Nephron (organoid): ENCODE measurements at regions not wholly inside any gene's neighbourhood (a gene's known extent, or its start where the extent isn't known, plus 50 kb on each side); places are given as distances from the start of the nearest gene placed in this dataset.

Experiments used
- H3K27ac Mint-ChIP-seq, 3 experiments: 2 replicates each; pipeline ENCODE4 v1.8.0; 2020; ENCODE audit warnings: mixed read lengths in 3 of 3, mild to moderate bottlenecking in 2 of 3, moderate library complexity in 1 of 3
- H3K27me3 Mint-ChIP-seq: 2 replicates; pipeline ENCODE4 v1.8.0; 2021; ENCODE audit warnings: low read depth, mild to moderate bottlenecking, moderate library complexity, mixed read lengths
- H3K36me3 Mint-ChIP-seq: 2 replicates; pipeline ENCODE4 v1.8.0; 2020; ENCODE audit warnings: low read depth, mixed read lengths
- H3K4me1 Mint-ChIP-seq: 2 replicates; pipeline ENCODE4 v1.8.0; 2020; ENCODE audit warnings: mixed read lengths
- H3K4me3 Mint-ChIP-seq, 3 experiments: 2 replicates each; pipeline ENCODE4 v1.8.0; 2020; ENCODE audit warnings: mild to moderate bottlenecking in 3 of 3, mixed read lengths in 3 of 3, moderate library complexity in 2 of 3
- H3K9me3 Mint-ChIP-seq: 2 replicates; pipeline ENCODE4 v1.8.0; 2020; ENCODE audit warnings: mixed read lengths
- CTCF ChIP-seq, 3 experiments: fragments of 200-600 bp; sonication (generic); IDR thresholded peaks; one replicate each; pipeline ENCODE4 v1.5.0; 2021; ENCODE audit warnings: antibody characterized with exemption in 3 of 3; ENCODE audit not compliant: unreplicated experiment in 3 of 3

- H3K9me3 Mint-ChIP-seq, result no peaks in the 10 kb centered on the region
- H3K4me3 Mint-ChIP-seq, result no peak overlapping the region
- H3K27me3 Mint-ChIP-seq, result no peaks in the 10 kb centered on the region
- no peaks in the 10 kb centered on the region for H3K36me3 Mint-ChIP-seq
- no peaks in the 10 kb centered on the region for H3K4me1 Mint-ChIP-seq
- H3K27ac Mint-ChIP-seq, result no peak overlapping the region
- TF ChIP-seq CTCF (IDR thresholded peaks at IDR 0.05; ENCODE audit: unreplicated experiment in 3 of 3), result no peak
These were observed 93.6 kb downstream of the HSPH1 start for GRCh38 chr13:31068119-31068423.

DNA sequence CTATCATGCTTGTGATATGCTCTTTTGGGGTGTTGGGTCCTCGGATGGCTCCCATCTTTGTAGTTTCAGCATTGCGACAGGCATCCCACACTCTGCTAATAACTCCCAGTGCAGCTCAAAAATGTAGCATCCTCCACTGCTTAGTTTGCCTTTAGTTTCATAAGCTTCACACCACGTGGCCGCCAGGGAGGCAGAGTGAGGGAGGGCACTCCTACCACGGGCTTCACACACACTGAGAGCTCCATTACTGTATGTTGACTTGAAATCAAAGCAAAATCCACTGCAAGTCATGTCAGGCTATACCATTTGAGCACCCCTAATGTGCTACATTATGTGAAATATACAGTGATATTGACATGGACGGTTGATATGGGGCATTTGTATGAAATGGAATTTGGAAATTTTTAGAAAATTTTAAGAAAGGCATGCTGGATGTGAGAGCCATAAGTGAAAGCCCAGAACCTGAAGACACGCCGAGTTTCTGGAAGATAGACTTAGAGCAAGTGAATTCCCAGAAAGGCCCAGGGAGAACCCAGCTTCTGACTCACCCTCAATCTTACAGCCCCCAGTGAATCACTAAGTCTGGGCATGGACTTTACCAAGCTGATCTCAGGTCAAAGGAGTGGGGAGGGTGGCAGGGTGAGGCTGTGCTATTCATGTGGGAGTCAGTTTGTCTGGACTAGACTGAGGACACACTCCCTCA is 94.1 kb downstream of the HSPH1 start:
- Mint-ChIP-seq H3K4me3 (no peak overlapping the region), H3K27me3 (no peaks in the 10 kb centered on the region)
- no peak for TF ChIP-seq CTCF (IDR thresholded peaks at IDR 0.05; ENCODE audit: unreplicated experiment in 3 of 3)

GRCh38 chr13:31064636-31065035 is 97.1 kb downstream of the HSPH1 start:
- Mint-ChIP-seq H3K4me3 (no peak overlapping the region), H3K4me1 (no peaks in the 10 kb centered on the region), H3K27ac (no peak overlapping the region), H3K36me3 (no peaks in the 10 kb centered on the region), H3K9me3 (no peaks in the 10 kb centered on the region), H3K27me3 (no peaks in the 10 kb centered on the region)
- TF ChIP-seq CTCF (IDR thresholded peaks at IDR 0.05; ENCODE audit: unreplicated experiment in 3 of 3), result no peak

More for the DNA sequence above, 94.1 kb downstream of the HSPH1 start:
- Mint-ChIP-seq H3K27ac (no peak overlapping the region), H3K4me1 (no peaks in the 10 kb centered on the region), H3K9me3 (no peaks in the 10 kb centered on the region), H3K36me3 (no peaks in the 10 kb centered on the region)

DNA sequence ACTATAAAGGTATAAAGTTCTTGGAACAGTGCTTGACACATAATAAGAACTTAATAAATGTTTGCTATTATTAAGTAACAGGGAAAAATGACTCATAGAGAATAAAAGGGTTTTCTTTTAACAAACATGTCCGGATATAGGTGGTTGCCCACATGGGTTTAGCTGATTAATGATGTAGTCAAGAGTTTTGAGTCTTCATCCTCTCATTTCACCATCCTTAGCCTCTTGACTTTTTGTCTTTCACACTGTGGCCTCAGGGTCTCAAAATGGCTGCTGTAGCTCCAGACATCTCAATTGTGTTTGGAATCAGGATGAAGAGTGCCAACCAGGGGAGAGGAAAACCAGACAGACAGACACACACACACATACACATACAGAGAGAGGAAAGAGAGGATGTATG is 97.9 kb downstream of the HSPH1 start:
- H3K27me3 Mint-ChIP-seq, result no peaks in the 10 kb centered on the region
- no peaks in the 10 kb centered on the region for H3K4me1 Mint-ChIP-seq
- H3K27ac Mint-ChIP-seq, result no peak overlapping the region
- H3K36me3 Mint-ChIP-seq, result no peaks in the 10 kb centered on the region
- TF ChIP-seq CTCF (IDR thresholded peaks at IDR 0.05; ENCODE audit: unreplicated experiment in 3 of 3), result no peak
- H3K9me3 Mint-ChIP-seq, result no peaks in the 10 kb centered on the region
- no peak overlapping the region for H3K4me3 Mint-ChIP-seq

- H3K4me1 Mint-ChIP-seq, result no peaks in the 10 kb centered on the region
- no peak for TF ChIP-seq CTCF (IDR thresholded peaks at IDR 0.05; ENCODE audit: unreplicated experiment in 3 of 3)
- no peak overlapping the region for H3K4me3 Mint-ChIP-seq
- no peaks in the 10 kb centered on the region for H3K9me3 Mint-ChIP-seq
- no peaks in the 10 kb centered on the region for H3K36me3 Mint-ChIP-seq
- H3K27me3 Mint-ChIP-seq, result no peaks in the 10 kb centered on the region
- H3K27ac Mint-ChIP-seq, result no peak overlapping the region
These were observed 101.0 kb downstream of the HSPH1 start for GRCh38 chr13:31060655-31061054.

- no peak overlapping the region for H3K27ac Mint-ChIP-seq
- H3K4me1 Mint-ChIP-seq, result no peaks in the 10 kb centered on the region
- no peak overlapping the region for H3K4me3 Mint-ChIP-seq
- no peaks in the 10 kb centered on the region for H3K36me3 Mint-ChIP-seq
- TF ChIP-seq CTCF (IDR thresholded peaks at IDR 0.05; ENCODE audit: unreplicated experiment in 3 of 3), result no peak
- no peaks in the 10 kb centered on the region for H3K27me3 Mint-ChIP-seq
- no peaks in the 10 kb centered on the region for H3K9me3 Mint-ChIP-seq
These were observed 101.5 kb downstream of the HSPH1 start for GRCh38 chr13:31060220-31060619.
